ENCODE measurements at regions not wholly inside any gene's neighbourhood (a gene's known extent, or its start where the extent isn't known, plus 50 kb on each side); places are given as distances from the start of the nearest gene placed in this dataset.
A peak's percentile ranks its signal among the peaks of the same experiment; 100 is the strongest.
"Not testable (repeated sequence)": the region's sequence is repeated elsewhere in the genome, so short reads cannot be mapped to it uniquely, and the experiment has no call there.

GRCh38 chr12:13350381-13350780 is 153.9 kb downstream of the EMP1 start:
- DNase-seq (ENCODE audit: low read depth in 2 of 2) = no peak

GRCh38 chr12:13348464-13348863 is 151.9 kb downstream of the EMP1 start:
- no peak for DNase-seq (ENCODE audit: low read depth in 2 of 2)

GRCh38 chr12:13347241-13348043 is 150.9 kb downstream of the EMP1 start:
- peak; percentile 31 to 51 for DNase-seq (ENCODE audit: low read depth in 2 of 2)

DNA sequence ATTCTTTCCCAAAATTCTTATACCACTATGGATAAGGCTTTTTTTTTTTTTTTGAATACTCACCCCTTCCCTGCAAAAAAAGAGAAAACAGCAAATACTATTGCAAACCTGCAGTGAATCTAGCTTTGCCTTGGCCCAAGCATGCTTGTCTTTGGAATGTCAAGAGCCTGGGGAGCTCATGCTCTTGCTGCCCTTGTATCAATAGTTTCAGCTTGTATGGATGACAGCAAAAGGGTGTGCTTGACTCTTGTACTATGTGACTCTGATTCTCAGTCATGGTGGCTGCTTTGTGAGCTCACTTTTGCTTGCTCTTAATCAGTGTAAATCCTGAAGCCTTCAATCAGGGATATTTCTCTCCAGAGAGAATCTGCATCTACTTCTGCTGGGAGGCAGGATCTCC is 149.2 kb downstream of the EMP1 start:
- DNase-seq (ENCODE audit: low read depth in 2 of 2) = no peak

- no peak for DNase-seq (ENCODE audit: low read depth in 2 of 2)
Measured at GRCh38 chr12:13343375-13343774, 146.8 kb downstream of the EMP1 start.

GRCh38 chr12:13342971-13343370 is 146.4 kb downstream of the EMP1 start:
- no peak for DNase-seq (ENCODE audit: low read depth in 2 of 2)

DNA sequence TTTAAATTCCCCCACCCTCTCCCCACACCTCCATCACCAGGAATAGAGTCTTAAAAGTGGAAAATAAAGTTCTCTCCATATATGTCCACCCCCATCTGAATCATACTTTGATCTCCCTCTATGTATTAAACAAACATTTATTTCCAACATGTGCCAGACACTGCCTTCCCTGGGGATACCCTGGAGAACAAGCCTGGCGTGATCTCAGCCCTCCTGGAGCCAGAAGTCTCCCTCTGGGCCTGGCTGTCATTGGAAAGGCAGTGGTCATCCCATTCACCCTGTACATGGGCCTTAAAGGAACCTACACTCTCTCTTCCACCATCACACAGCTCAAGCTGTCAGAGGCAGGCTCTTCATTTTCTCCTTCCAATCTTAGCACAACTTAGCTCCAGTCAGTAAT is 143.6 kb downstream of the EMP1 start:
- no peak for DNase-seq (ENCODE audit: low read depth in 2 of 2)

- DNase-seq (ENCODE audit: low read depth in 2 of 2) = no peak
Measured at GRCh38 chr12:13339538-13339937, 143.0 kb downstream of the EMP1 start.

- no peak for DNase-seq (ENCODE audit: low read depth in 2 of 2)
Measured at GRCh38 chr12:13339091-13339490, 142.6 kb downstream of the EMP1 start.

DNA sequence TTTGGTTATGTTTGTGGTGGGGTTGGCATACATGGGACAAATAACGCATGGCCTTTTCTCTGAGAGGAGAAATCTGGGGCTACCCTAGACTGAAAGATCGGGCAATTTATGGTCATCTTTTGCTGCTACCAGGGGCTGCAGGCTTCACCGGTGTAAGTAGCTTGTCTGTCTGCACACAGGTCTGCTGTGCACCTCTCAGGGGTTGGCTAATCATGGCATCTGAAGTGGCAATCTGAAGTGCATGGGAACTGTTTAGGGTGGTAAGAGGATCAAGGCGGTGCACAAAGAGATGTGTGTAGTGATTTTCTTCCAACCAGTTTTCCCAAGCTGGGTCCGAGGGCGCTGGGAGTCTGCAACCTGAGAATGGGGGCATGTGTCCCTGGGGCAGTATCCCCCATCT is 141.3 kb downstream of the EMP1 start:
- no peak for DNase-seq (ENCODE audit: low read depth in 2 of 2)

GRCh38 chr12:13336216-13336615 is 139.7 kb downstream of the EMP1 start:
- no peak for DNase-seq (ENCODE audit: low read depth in 2 of 2)

- no peak for DNase-seq (ENCODE audit: low read depth in 2 of 2)
Measured at GRCh38 chr12:13328535-13328934, 132.0 kb downstream of the EMP1 start.

DNA sequence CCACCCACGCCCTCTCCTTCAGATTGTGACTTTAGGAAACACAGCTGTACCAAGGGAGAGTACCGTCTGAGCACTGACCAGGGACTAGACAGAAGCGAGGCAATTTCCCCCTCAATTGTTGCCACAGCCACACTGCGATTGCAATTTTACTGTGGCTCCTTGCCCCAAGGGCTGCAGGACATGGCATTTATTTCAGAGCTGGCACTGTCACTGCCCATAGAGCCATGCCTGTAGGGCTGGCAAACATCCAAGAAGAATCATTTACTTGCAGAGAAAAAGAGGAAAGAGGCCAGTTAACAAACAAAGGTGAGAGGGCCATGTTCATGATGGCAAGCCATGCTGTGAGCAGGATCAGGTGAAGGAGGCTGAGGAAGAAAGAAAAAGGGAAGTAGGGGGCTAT is 129.6 kb downstream of the EMP1 start:
- DNase-seq (ENCODE audit: low read depth in 2 of 2) = no peak

DNA sequence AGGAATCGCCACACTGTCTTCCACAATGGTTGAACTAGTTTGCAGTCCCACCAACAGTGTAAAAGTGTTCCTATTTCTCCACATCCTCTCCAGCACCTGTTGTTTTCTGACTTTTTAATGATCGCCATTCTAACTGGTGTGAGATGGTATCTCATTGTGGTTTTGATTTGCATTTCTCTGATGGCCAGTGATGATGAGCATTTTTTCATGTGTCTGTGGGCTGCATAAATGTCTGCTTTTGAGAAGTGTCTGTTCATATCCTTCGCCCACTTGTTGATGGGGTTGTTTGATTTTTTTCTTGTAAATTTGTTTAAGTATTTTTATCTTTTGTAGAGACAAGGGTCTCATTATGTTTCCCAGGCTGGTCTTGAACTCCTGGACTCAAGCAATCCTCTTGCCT is 128.5 kb downstream of the EMP1 start:
- DNase-seq (ENCODE audit: low read depth in 2 of 2) = not testable (repeated sequence)

GRCh38 chr12:13318231-13319015 is 121.9 kb downstream of the EMP1 start:
- DNase-seq (ENCODE audit: low read depth in 2 of 2) = no peak

GRCh38 chr12:13316587-13317246 is 120.2 kb downstream of the EMP1 start:
- DNase-seq (ENCODE audit: low read depth in 2 of 2) = no peak

GRCh38 chr12:13313886-13314285 is 117.4 kb downstream of the EMP1 start:
- DNase-seq (ENCODE audit: low read depth in 2 of 2) = no peak

DNA sequence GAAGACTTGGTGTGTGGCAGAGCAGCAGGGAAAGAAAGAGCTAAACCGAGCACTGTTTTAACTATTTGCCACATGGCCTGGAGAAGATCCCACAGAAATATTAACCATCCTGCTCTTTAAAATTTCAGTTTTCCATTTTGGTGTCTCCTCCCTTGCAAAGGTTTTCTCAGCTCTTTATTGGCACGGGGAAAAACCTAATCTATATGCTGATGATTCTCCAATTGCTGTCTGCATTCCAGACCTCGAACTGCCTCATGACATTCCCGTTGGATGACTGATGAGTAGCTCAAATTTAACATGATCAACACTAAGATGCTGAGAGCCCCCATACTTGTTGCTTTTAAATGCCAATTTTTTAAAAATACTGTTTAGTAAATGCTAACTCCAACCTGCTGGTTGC is 115.0 kb downstream of the EMP1 start:
- no peak for DNase-seq (ENCODE audit: low read depth in 2 of 2)

- no peak for DNase-seq (ENCODE audit: low read depth in 2 of 2)
Measured at GRCh38 chr12:13307143-13307816, 110.8 kb downstream of the EMP1 start.

DNA sequence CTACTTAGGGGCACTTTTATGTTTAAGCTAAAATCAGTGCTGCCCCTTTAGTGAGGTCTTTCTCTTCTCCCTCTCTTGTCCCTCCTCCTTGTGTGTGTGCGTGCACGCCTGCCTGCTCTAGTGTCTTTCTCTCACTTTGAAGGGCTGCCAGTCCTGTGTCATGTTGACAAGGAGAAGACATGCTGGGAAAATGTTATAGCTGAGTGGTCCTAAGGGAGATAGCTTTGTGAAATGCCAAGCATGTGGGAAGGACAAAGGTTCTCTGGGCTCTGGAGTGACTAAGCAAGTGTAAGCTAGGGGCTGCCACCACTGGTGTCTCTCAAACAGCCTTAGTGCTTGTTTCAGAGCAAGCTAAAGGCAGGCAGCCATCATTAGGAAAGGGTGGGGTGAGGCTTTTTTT is 108.4 kb downstream of the EMP1 start:
- no peak for DNase-seq (ENCODE audit: low read depth in 2 of 2)

GRCh38 chr12:13299457-13299856 is 102.9 kb downstream of the EMP1 start:
- no peak for DNase-seq (ENCODE audit: low read depth in 2 of 2)

DNA sequence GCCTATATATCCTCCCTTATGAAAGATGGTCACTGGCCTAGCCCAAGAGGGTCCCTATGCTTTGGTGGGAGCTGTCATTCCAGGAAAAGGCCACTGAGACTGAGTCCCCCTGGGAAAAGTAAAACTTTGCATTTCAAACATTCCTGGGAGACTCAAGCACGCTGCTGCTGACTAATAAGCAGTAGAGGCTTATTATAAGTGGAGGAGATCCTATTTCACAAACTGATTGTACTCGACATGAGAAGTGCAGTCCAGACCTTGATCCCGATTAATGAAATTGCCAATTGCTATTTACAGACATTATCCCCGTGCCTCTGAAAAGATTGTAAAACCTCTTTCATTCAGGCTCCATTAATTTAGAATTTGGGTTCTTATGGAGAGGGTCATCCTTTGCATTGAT is 96.6 kb downstream of the EMP1 start:
- DNase-seq (ENCODE audit: low read depth in 2 of 2) = no peak

Measured in stimulated activated CD8-positive, alpha-beta memory T cell treated with anti-CD3 and anti-CD28 coated beads, Interleukin-2, amount 100 ng/mL, for 48 hours (primary cell).